GM12891 (cell line): ENCODE measurements at regions not wholly inside any gene's neighbourhood (a gene's known extent, or its start where the extent isn't known, plus 50 kb on each side); places are given as distances from the start of the nearest gene placed in this dataset.

Source experiments
- PAX5 ChIP-seq: IDR thresholded peaks from 2 replicates; pipeline ENCODE4 v1.6.1; 2011; ENCODE audit warnings: low read length, moderate library complexity, mild to moderate bottlenecking; ENCODE audit not compliant: insufficient read depth, severe bottlenecking
- POLR2A ChIP-seq: IDR thresholded peaks from 2 replicates; pipeline ENCODE4 v1.6.1; 2011; ENCODE audit warnings: low read depth, low read length, control low read depth
- POLR2AphosphoS5 ChIP-seq: IDR thresholded peaks from 2 replicates; pipeline ENCODE4 v1.6.1; 2011; ENCODE audit warnings: low read depth, low read length, control low read depth
- POU2F2 ChIP-seq: IDR thresholded peaks from 2 replicates; pipeline ENCODE4 v1.6.1; 2011; ENCODE audit warnings: low read depth, mild to moderate bottlenecking, control low read depth, low read length, moderate library complexity
- SPI1 ChIP-seq: IDR thresholded peaks from 2 replicates; pipeline ENCODE4 v1.6.1; 2011; ENCODE audit warnings: low read depth, low read length, control low read depth
- TAF1 ChIP-seq: IDR thresholded peaks from 2 replicates; pipeline ENCODE4 v1.6.1; 2011; ENCODE audit warnings: low read depth, low read length, control low read depth

DNA sequence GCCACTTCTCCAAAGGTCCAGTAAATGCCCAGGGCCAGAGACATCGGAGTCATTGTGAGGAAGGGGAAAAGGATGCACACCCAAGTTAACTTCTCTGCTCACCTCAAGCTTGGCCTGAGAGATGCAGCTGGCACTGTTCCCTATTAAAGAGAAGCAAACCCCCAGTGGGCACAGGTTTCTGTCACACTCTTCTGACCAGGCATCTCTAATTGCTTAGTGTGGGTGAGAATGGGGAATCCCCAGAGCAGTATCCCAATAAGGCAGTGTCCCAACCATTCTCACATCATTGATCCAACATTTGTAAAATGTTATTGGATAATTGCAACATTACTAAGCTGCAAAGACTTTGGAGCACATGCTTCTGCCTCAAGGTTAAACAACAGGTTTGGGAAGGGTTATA is 232.3 kb downstream of the ADGRG6 start:
- TF ChIP-seq POLR2AphosphoS5 (no peak), POLR2A (no peak), POU2F2 (no peak), TAF1 (no peak), SPI1 (no peak), PAX5 (no peak)
